MCF 10A (cell line): ENCODE measurements at regions not wholly inside any gene's neighbourhood (a gene's known extent, or its start where the extent isn't known, plus 50 kb on each side); places are given as distances from the start of the nearest gene placed in this dataset.

Experiments
- BruUV-seq: library from RNA; stranded (reverse); fragments of 400-500 nt; replicated peaks from 2 replicates; lab custom pipeline; 2021; lab: Mats Ljungman, UMichigan
- CTCF ChIA-PET: fragments of 300-600 bp; sonication (Branson Sonifier 250); formaldehyde crosslinking; extraction: SDS; loops from one replicate; lab custom pipeline; 2021; ENCODE audit warnings: antibody characterized with exemption, inconsistent platforms; lab: Yijun Ruan, JAX
- POLR2A ChIA-PET: fragments of 300-600, 350-650 bp; sonication (Branson Sonifier 250); formaldehyde crosslinking; extraction: SDS; loops from one replicate; lab custom pipeline; 2020; ENCODE audit warnings: antibody characterized with exemption, inconsistent platforms; lab: Yijun Ruan, JAX
- DNase-seq: peaks from one replicate; pipeline ENCODE4 v3.0.0-alpha.2; 2018; ENCODE audit not compliant: unreplicated experiment
- H3K27ac Mint-ChIP-seq: one replicate; pipeline ENCODE4 v1.8.0; 2022; ENCODE audit warnings: mild to moderate bottlenecking, low read depth, mixed read lengths; ENCODE audit not compliant: unreplicated experiment
- H3K27me3 Mint-ChIP-seq: one replicate; pipeline ENCODE4 v1.8.0; 2022; ENCODE audit warnings: mixed read lengths; ENCODE audit not compliant: insufficient read depth, unreplicated experiment
- H3K36me3 Mint-ChIP-seq: one replicate; pipeline ENCODE4 v1.8.0; 2022; ENCODE audit warnings: mild to moderate bottlenecking, moderate library complexity, mixed read lengths; ENCODE audit not compliant: insufficient read depth, unreplicated experiment
- H3K4me1 Mint-ChIP-seq: one replicate; pipeline ENCODE4 v1.8.0; 2022; ENCODE audit warnings: mixed read lengths; ENCODE audit not compliant: insufficient read depth, unreplicated experiment
- H3K4me3 Mint-ChIP-seq: one replicate; pipeline ENCODE4 v1.8.0; 2022; ENCODE audit warnings: mild to moderate bottlenecking, moderate library complexity, mixed read lengths; ENCODE audit not compliant: unreplicated experiment
- H3K9me3 Mint-ChIP-seq: one replicate; pipeline ENCODE4 v1.8.0; 2022; ENCODE audit warnings: mixed read lengths; ENCODE audit not compliant: unreplicated experiment
- CTCF ChIP-seq: fragments of 200-600 bp; IDR thresholded peaks from one replicate; pipeline ENCODE4 v1.8.0; 2022; ENCODE audit warnings: antibody characterized with exemption, mild to moderate bottlenecking; ENCODE audit not compliant: unreplicated experiment
- intact Hi-C: fragments of 100-400 bp; cut with micrococcal nuclease; formaldehyde crosslinking; loops from 2 replicates; pipeline ENCODE4 v1.14.1; 2022

GRCh38 chr10:131574707-131575430, 263.3 kb upstream of the TCERG1L start:
- TF ChIP-seq CTCF = no peak
- Mint-ChIP-seq H3K27ac (no peak overlapping the region), H3K36me3 (peaks cover 6% of the 10 kb centered on the region), H3K4me3 (no peak overlapping the region), H3K27me3 (no peaks in the 10 kb centered on the region), H3K9me3 (peaks cover 7% of the 10 kb centered on the region), H3K4me1 (no peaks in the 10 kb centered on the region)
- BruUV-seq = no TSS peak
- ChIA-PET CTCF (no interaction called here), POLR2A (no interaction called here)
- intact Hi-C loops = no loop called here
- no peak for DNase-seq

- peaks cover 7% of the 10 kb centered on the region for H3K9me3 Mint-ChIP-seq
- BruUV-seq = no TSS peak
- CTCF ChIA-PET = interaction anchor here (1.2 kb wide), 1 partner anchor 8 kb away, joined by 3 read pairs; no protein-coding TSS in a partner anchor
- no peak overlapping the region for H3K4me3 Mint-ChIP-seq
- no peak overlapping the region for H3K27ac Mint-ChIP-seq
- intact Hi-C loops = no loop called here
- H3K4me1 Mint-ChIP-seq = no peaks in the 10 kb centered on the region
- no peak for DNase-seq
- no peaks in the 10 kb centered on the region for H3K27me3 Mint-ChIP-seq
- TF ChIP-seq CTCF = no peak
- POLR2A ChIA-PET = no interaction called here
- peaks cover 6% of the 10 kb centered on the region for H3K36me3 Mint-ChIP-seq
Observed at GRCh38 chr10:131575877-131576276, 264.4 kb upstream of the TCERG1L start.

GRCh38 chr10:131576341-131577177, 265.0 kb upstream of the TCERG1L start:
- peaks cover 6% of the 10 kb centered on the region for H3K36me3 Mint-ChIP-seq

More at GRCh38 chr10:131576341-131577177, 265.0 kb upstream of the TCERG1L start:
- CTCF ChIA-PET = interaction anchor here (0.7 to 1.2 kb wide), 2 partner anchors 9 to 116 kb away, joined by 3 to 4 read pairs; no protein-coding TSS in a partner anchor
- BruUV-seq = no TSS peak
- Mint-ChIP-seq H3K4me3 (no peak overlapping the region), H3K27me3 (no peaks in the 10 kb centered on the region), H3K9me3 (peaks cover 7% of the 10 kb centered on the region), H3K27ac (no peak overlapping the region), H3K4me1 (no peaks in the 10 kb centered on the region)
- POLR2A ChIA-PET = no interaction called here
- TF ChIP-seq CTCF = no peak
- DNase-seq = no peak
- intact Hi-C loops = no loop called here
